DND-41 (cell line): ENCODE measurements at regions not wholly inside any gene's neighbourhood (a gene's known extent, or its start where the extent isn't known, plus 50 kb on each side); places are given as distances from the start of the nearest gene placed in this dataset.

Experiments used
- ATAC-seq: fragments of 200-7000 bp; cut with Tn5 transposase; 3 replicates; pipeline ENCODE4 v1.9.1; 2021; ENCODE audit warnings: low read depth; ENCODE audit not compliant: insufficient read depth
- DNase-seq: peaks from one replicate; pipeline ENCODE4 v3.0.0-alpha.2; 2020
- H2AFZ ChIP-seq: 2 replicates; pipeline ENCODE4 v1.6.0; 2012; ENCODE audit warnings: low read depth, low read length
- H3K27ac ChIP-seq: 2 replicates; pipeline ENCODE4 v1.5.1; 2012; ENCODE audit warnings: low read length, inconsistent platforms
- H3K27me3 ChIP-seq: fragments of 200-600 bp; sonication (generic); 2 replicates; pipeline ENCODE4 v1.6.0; 2012; ENCODE audit warnings: low read length, mild to moderate bottlenecking, inconsistent platforms; ENCODE audit not compliant: insufficient read depth, poor library complexity
- H3K36me3 ChIP-seq: 2 replicates; pipeline ENCODE4 v1.5.1; 2012; ENCODE audit warnings: low read length, inconsistent platforms; ENCODE audit not compliant: insufficient read depth
- H3K4me1 ChIP-seq: 2 replicates; pipeline ENCODE4 v1.5.1; 2012; ENCODE audit warnings: mild to moderate bottlenecking, low read length; ENCODE audit not compliant: insufficient read depth
- H3K4me2 ChIP-seq: 2 replicates; pipeline ENCODE4 v1.6.0; 2012; ENCODE audit warnings: mild to moderate bottlenecking, moderate library complexity, low read length, inconsistent platforms; ENCODE audit not compliant: insufficient read depth
- H3K4me3 ChIP-seq, 2 experiments: fragments of 200-600 bp in 1 of 2; shearing (Covaris generic) in 1 of 2; 2 replicates each; pipeline ENCODE4 v1.5.1; 2012 to 2016; ENCODE audit warnings: inconsistent platforms in 2 of 2, low read length in 2 of 2, mild to moderate bottlenecking in 2 of 2, low read depth in 1 of 2, moderate library complexity in 1 of 2
- H3K79me2 ChIP-seq: 2 replicates; pipeline ENCODE4 v1.6.0; 2012; ENCODE audit warnings: low read length, inconsistent platforms; ENCODE audit not compliant: insufficient read depth
- H3K9ac ChIP-seq: 2 replicates; pipeline ENCODE4 v1.6.0; 2012; ENCODE audit warnings: low read depth, mild to moderate bottlenecking, inconsistent platforms, low read length, moderate library complexity
- H3K9me3 ChIP-seq: 2 replicates; pipeline ENCODE4 v1.5.1; 2012; ENCODE audit warnings: low read length, moderate library complexity, mild to moderate bottlenecking, inconsistent platforms; ENCODE audit not compliant: insufficient read depth, severe bottlenecking
- H4K20me1 ChIP-seq: 2 replicates; pipeline ENCODE4 v1.6.0; 2012; ENCODE audit warnings: low read length; ENCODE audit not compliant: insufficient read depth
- EZH2 ChIP-seq: IDR thresholded peaks from 3 replicates; pipeline ENCODE4 v1.6.1; 2012; ENCODE audit warnings: borderline replicate concordance, low read depth, mild to moderate bottlenecking, moderate library complexity, low read length, inconsistent platforms; ENCODE audit not compliant: severe bottlenecking
- TF ChIP-seq, protein P1 (sequence below): IDR thresholded peaks from 2 replicates; pipeline ENCODE4 v1.5.1; 2012; ENCODE audit warnings: borderline replicate concordance, low read length, moderate library complexity, mild to moderate bottlenecking; ENCODE audit not compliant: poor library complexity, severe bottlenecking; ENCODE audit errors: extremely low read depth

DNA sequence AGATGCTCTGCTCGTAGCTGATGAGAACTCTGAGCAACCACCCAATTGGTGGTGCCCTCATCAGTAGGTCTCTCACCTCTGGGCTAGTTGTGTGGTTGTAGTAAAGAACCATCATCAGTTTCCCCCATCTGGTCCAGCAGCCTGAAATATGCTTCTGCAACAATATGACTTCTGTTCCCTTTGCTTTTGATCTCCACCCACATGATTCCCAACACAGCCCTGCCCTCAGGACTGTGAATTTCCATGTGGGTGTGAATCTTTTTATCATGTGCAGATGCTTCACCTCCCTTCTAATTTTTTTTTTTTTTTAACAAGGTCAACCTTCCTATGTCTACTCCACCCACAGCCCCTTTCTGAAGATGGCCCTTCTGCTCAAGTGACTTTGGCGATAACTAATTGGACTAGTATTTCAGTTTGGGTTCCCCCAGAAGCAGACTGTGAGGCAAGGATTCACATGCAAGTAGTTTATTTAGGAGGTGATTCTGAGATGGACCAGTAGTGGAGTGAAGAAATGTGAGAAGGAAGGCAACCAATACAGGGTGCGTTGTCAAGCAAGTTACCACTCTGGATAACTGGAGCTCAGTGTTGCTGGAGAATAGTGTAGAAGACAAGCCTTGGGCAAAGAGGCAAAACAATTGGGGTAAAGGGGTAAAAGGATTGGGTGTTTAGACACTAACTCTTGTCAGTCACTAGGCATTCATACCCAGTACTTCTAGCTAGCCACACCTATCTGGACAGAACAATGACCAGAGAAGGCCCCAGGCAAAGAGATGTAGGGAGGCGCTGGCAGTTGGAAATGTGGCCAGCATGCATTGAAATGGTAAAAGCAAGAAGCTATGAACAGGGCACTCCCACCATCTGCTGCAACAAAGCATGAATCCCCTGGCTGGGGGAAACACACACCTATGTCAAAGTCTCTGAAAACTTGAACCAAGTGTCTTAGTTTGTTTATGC lies 466.2 kb downstream of the BCOR start:
- Histone ChIP-seq H3K27ac (no peak overlapping the region), H4K20me1 (no peaks in the 10 kb centered on the region), H3K4me1 (peaks cover 17% of the 10 kb centered on the region), H3K9me3 (no peaks in the 10 kb centered on the region), H3K9ac (no peak overlapping the region), H3K36me3 (no peaks in the 10 kb centered on the region), H3K27me3 (no peaks in the 10 kb centered on the region), H3K79me2 (no peaks in the 10 kb centered on the region), H3K4me3 (no peak overlapping the region), H3K4me2 (no peak overlapping the region), H2AFZ (no peak overlapping the region)
- TF ChIP-seq, protein P1, sequence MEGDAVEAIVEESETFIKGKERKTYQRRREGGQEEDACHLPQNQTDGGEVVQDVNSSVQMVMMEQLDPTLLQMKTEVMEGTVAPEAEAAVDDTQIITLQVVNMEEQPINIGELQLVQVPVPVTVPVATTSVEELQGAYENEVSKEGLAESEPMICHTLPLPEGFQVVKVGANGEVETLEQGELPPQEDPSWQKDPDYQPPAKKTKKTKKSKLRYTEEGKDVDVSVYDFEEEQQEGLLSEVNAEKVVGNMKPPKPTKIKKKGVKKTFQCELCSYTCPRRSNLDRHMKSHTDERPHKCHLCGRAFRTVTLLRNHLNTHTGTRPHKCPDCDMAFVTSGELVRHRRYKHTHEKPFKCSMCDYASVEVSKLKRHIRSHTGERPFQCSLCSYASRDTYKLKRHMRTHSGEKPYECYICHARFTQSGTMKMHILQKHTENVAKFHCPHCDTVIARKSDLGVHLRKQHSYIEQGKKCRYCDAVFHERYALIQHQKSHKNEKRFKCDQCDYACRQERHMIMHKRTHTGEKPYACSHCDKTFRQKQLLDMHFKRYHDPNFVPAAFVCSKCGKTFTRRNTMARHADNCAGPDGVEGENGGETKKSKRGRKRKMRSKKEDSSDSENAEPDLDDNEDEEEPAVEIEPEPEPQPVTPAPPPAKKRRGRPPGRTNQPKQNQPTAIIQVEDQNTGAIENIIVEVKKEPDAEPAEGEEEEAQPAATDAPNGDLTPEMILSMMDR, result no peak
- no peak for TF ChIP-seq EZH2
- DNase-seq, result no peak
- ATAC-seq, result no peak

DNA sequence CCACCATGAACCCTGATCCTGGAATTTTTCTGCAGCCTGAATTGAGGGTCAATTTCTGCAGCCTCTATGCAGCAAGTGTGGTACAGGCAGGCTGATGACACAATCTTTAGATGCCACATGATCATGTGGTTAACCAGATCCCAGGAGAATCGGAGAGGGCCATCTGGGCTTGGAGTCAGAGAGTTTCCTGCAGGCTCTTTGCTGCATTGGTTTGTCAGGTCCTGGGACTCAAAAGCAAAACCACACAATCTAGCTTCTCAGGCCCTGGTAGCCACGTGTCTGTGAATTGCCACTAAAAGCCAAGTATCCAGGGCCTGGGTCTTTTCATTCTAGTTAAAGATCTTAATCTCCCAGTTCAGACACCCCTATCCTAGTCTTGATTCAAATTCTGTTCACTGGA lies 464.5 kb downstream of the BCOR start:
- H3K27ac ChIP-seq, result no peak overlapping the region
- peaks cover 17% of the 10 kb centered on the region for H3K4me1 ChIP-seq
- DNase-seq (peak; percentile 72), ATAC-seq (peak; percentile 94)
- no peak overlapping the region for H3K9ac ChIP-seq
- H3K27me3 ChIP-seq, result no peaks in the 10 kb centered on the region
- no peaks in the 10 kb centered on the region for H3K36me3 ChIP-seq
- H3K9me3 ChIP-seq, result no peaks in the 10 kb centered on the region
- no peak overlapping the region for H3K4me2 ChIP-seq
- H3K4me3 ChIP-seq, result no peak overlapping the region
- H2AFZ ChIP-seq, result no peak overlapping the region
- TF ChIP-seq, protein P1, result no peak
- TF ChIP-seq EZH2, result no peak
- H4K20me1 ChIP-seq, result no peaks in the 10 kb centered on the region
- H3K79me2 ChIP-seq, result no peaks in the 10 kb centered on the region

DNA sequence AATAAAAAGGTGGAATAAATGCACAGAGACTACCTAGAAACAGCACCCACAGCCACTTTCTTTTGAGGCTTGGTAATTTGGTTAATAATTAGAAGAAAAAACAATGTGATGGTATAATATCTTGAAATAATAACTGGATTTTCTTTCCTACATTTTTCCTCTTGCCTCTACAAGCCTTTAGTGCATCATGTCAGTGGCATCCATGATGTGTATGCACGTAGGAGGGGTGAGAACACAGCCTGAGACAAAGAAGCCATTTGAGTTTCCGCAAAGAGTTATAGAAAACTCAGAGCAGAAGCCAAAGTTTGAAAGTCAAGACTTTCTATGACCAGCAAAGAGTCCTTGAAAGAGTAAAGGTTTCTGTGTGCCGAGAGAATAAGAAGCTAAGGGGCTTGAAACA lies 461.3 kb downstream of the BCOR start:
- TF ChIP-seq EZH2, result no peak
- TF ChIP-seq, protein P1, result no peak
- Histone ChIP-seq H3K79me2 (no peaks in the 10 kb centered on the region), H3K4me1 (peaks cover 17% of the 10 kb centered on the region), H3K27me3 (no peaks in the 10 kb centered on the region), H4K20me1 (no peaks in the 10 kb centered on the region), H3K27ac (no peak overlapping the region), H3K9ac (no peak overlapping the region), H3K9me3 (no peaks in the 10 kb centered on the region), H3K36me3 (no peaks in the 10 kb centered on the region), H3K4me3 (no peak overlapping the region), H3K4me2 (no peak overlapping the region), H2AFZ (no peak overlapping the region)
- ATAC-seq, result no peak
- DNase-seq, result no peak
